HG03460 (cell line): ENCODE measurements at regions not wholly inside any gene's neighbourhood (a gene's known extent, or its start where the extent isn't known, plus 50 kb on each side); places are given as distances from the start of the nearest gene placed in this dataset.

Experiments
- ATAC-seq: cut with Tn5 transposase; IDR thresholded peaks from one replicate; pipeline ENCODE4 v1.9.1; 2021; ENCODE audit not compliant: unreplicated experiment

- ATAC-seq: no peak
Observed at GRCh38 chr10:3417096-3417495, 244.5 kb upstream of the PITRM1 start.

GRCh38 chr10:3415878-3416605 lies 243.5 kb upstream of the PITRM1 start:
- ATAC-seq: no peak

- no peak for ATAC-seq
Observed at GRCh38 chr10:3415038-3415736, 242.6 kb upstream of the PITRM1 start.

GRCh38 chr10:3414667-3415023 lies 242.1 kb upstream of the PITRM1 start:
- no peak for ATAC-seq

GRCh38 chr10:3413937-3414666 lies 241.5 kb upstream of the PITRM1 start:
- ATAC-seq: no peak

- ATAC-seq: no peak
Observed at GRCh38 chr10:3412646-3413045, 240.1 kb upstream of the PITRM1 start.

- no peak for ATAC-seq
Observed at GRCh38 chr10:3412071-3412582, 239.5 kb upstream of the PITRM1 start.

- no peak for ATAC-seq
Observed at GRCh38 chr10:3411044-3411443, 238.5 kb upstream of the PITRM1 start.

- ATAC-seq: no peak
Observed at GRCh38 chr10:3409928-3410327, 237.3 kb upstream of the PITRM1 start.

GRCh38 chr10:3408603-3409365 lies 236.2 kb upstream of the PITRM1 start:
- ATAC-seq: peak; percentile 75

GRCh38 chr10:3407208-3407607 lies 234.6 kb upstream of the PITRM1 start:
- ATAC-seq: no peak

- no peak for ATAC-seq
Observed at GRCh38 chr10:3406556-3406955, 234.0 kb upstream of the PITRM1 start.

- ATAC-seq: no peak
Observed at GRCh38 chr10:3404381-3404780, 231.8 kb upstream of the PITRM1 start.

GRCh38 chr10:3402187-3402751 lies 229.7 kb upstream of the PITRM1 start:
- no peak for ATAC-seq

- ATAC-seq: no peak
Observed at GRCh38 chr10:3401491-3401938, 228.9 kb upstream of the PITRM1 start.

- ATAC-seq: no peak
Observed at GRCh38 chr10:3400348-3400747, 227.8 kb upstream of the PITRM1 start.

- ATAC-seq: no peak
Observed at GRCh38 chr10:3399756-3400155, 227.2 kb upstream of the PITRM1 start.

GRCh38 chr10:3398825-3399646 lies 226.5 kb upstream of the PITRM1 start:
- no peak for ATAC-seq

- ATAC-seq: no peak
Observed at GRCh38 chr10:3397846-3398245, 225.3 kb upstream of the PITRM1 start.

GRCh38 chr10:3397231-3397630 lies 224.6 kb upstream of the PITRM1 start:
- no peak for ATAC-seq
